ENCODE measurements at regions not wholly inside any gene's neighbourhood (a gene's known extent, or its start where the extent isn't known, plus 50 kb on each side); places are given as distances from the start of the nearest gene placed in this dataset.

DNA sequence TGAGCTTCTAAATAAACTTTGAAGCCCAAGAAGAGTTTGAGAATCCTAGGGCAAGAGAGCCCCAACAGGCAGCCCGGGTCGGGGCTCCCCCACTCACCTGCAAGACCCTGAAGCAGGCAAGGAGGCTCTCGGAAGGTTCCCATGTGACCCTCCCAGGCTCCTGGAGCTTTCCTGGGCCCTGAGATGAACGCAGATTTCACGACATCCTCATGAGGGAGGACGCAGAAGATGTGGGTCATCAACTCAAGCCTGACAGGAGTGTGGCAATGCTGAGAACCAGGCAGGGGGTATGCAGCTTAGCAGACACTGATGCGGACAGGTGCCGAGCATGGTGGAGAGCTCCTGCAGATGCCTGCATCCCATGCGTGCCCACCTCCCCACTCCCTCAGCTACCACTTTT lies 184.5 kb upstream of the SLC24A3 start:
- no peak for DNase-seq (ENCODE audit: low spot score)
- TF ChIP-seq, protein P1, sequence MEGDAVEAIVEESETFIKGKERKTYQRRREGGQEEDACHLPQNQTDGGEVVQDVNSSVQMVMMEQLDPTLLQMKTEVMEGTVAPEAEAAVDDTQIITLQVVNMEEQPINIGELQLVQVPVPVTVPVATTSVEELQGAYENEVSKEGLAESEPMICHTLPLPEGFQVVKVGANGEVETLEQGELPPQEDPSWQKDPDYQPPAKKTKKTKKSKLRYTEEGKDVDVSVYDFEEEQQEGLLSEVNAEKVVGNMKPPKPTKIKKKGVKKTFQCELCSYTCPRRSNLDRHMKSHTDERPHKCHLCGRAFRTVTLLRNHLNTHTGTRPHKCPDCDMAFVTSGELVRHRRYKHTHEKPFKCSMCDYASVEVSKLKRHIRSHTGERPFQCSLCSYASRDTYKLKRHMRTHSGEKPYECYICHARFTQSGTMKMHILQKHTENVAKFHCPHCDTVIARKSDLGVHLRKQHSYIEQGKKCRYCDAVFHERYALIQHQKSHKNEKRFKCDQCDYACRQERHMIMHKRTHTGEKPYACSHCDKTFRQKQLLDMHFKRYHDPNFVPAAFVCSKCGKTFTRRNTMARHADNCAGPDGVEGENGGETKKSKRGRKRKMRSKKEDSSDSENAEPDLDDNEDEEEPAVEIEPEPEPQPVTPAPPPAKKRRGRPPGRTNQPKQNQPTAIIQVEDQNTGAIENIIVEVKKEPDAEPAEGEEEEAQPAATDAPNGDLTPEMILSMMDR (IDR thresholded peaks at IDR 0.05; ENCODE audit: poor library complexity, severe bottlenecking): no peak
- H3K4me3 ChIP-seq (ENCODE audit: severe bottlenecking): no peak overlapping the region
- no peaks in the 10 kb centered on the region for H3K4me1 ChIP-seq (ENCODE audit: insufficient read depth, poor library complexity, severe bottlenecking)
- no peak for ATAC-seq (ENCODE audit: low read depth)
- H3K27me3 ChIP-seq (ENCODE audit: insufficient read depth, poor library complexity, severe bottlenecking): no peaks in the 10 kb centered on the region
- no peak overlapping the region for H3K27ac ChIP-seq (ENCODE audit: poor library complexity, severe bottlenecking)
- H3K36me3 ChIP-seq (ENCODE audit: low read depth): no peaks in the 10 kb centered on the region
- H3K9me3 ChIP-seq (ENCODE audit: severe bottlenecking): no peaks in the 10 kb centered on the region

- Histone ChIP-seq H3K27ac (ENCODE audit: poor library complexity, severe bottlenecking) (no peak overlapping the region), H3K4me3 (ENCODE audit: severe bottlenecking) (no peak overlapping the region), H3K9me3 (ENCODE audit: severe bottlenecking) (no peaks in the 10 kb centered on the region), H3K36me3 (ENCODE audit: low read depth) (no peaks in the 10 kb centered on the region), H3K27me3 (ENCODE audit: insufficient read depth, poor library complexity, severe bottlenecking) (peaks cover 17% of the 10 kb centered on the region), H3K4me1 (ENCODE audit: insufficient read depth, poor library complexity, severe bottlenecking) (no peaks in the 10 kb centered on the region)
- DNase-seq (ENCODE audit: low spot score) (no peak), ATAC-seq (ENCODE audit: low read depth) (no peak)
- TF ChIP-seq, protein P1 (IDR thresholded peaks at IDR 0.05; ENCODE audit: poor library complexity, severe bottlenecking): no peak
These were observed 170.7 kb upstream of the SLC24A3 start for GRCh38 chr20:19041787-19042186.

GRCh38 chr20:19045371-19045770 lies 167.1 kb upstream of the SLC24A3 start:
- H3K4me1 ChIP-seq (ENCODE audit: insufficient read depth, poor library complexity, severe bottlenecking): peaks cover 7% of the 10 kb centered on the region
- TF ChIP-seq, protein P1 (IDR thresholded peaks at IDR 0.05; ENCODE audit: poor library complexity, severe bottlenecking): no peak
- ATAC-seq (ENCODE audit: low read depth): no peak
- no peak for DNase-seq (ENCODE audit: low spot score)
- no peak overlapping the region for H3K4me3 ChIP-seq (ENCODE audit: severe bottlenecking)
- peaks cover 9% of the 10 kb centered on the region for H3K27me3 ChIP-seq (ENCODE audit: insufficient read depth, poor library complexity, severe bottlenecking)
- H3K9me3 ChIP-seq (ENCODE audit: severe bottlenecking): no peaks in the 10 kb centered on the region
- H3K36me3 ChIP-seq (ENCODE audit: low read depth): no peaks in the 10 kb centered on the region
- H3K27ac ChIP-seq (ENCODE audit: poor library complexity, severe bottlenecking): no peak overlapping the region

DNA sequence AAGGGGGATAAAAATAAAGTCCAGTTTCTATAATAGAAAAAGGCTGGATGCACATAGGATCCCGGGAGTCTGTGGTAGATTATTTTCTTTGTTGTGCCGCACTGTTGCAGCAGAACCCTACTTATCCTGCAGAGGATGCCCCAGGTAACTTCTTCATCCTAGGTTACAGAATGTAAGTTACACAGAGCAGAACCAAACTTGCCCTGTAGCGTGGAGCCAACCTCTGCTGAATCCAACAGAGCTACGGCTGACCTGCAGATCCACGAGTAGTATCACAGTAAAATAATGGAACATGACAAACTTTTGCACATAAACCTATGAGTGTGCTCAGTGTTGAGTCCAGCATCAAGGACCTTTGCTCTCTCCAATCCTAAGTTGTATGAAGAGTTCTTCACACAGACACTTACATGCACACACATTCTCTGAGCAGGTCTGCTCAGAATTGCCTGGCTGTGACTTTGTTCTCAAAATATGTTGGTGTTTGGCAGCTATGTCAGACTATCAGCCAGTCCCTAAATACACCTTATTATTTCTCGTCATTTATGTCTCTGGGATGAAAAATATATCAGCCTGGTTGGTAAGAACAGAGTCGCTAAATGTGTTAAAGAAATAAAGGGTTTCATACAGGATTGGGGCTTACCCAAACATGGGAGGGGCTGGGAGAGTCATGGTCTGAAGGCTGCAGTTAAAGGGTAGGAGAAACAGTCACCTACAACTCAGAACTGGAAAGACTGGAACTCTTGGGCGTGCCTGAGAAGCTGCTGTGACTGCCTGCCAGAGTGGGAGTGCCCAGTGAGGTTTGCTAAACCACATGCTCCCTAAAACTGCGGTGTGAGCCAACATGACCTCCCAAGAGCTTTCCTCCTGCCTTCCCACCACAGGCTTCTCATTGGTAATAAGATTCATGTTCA lies 165.1 kb upstream of the SLC24A3 start:
- no peak overlapping the region for H3K4me3 ChIP-seq (ENCODE audit: severe bottlenecking)
- peaks cover 7% of the 10 kb centered on the region for H3K4me1 ChIP-seq (ENCODE audit: insufficient read depth, poor library complexity, severe bottlenecking)
- TF ChIP-seq, protein P1 (IDR thresholded peaks at IDR 0.05; ENCODE audit: poor library complexity, severe bottlenecking): no peak
- peak; percentile 84 for ATAC-seq (ENCODE audit: low read depth)
- no peak overlapping the region for H3K27ac ChIP-seq (ENCODE audit: poor library complexity, severe bottlenecking)
- H3K27me3 ChIP-seq (ENCODE audit: insufficient read depth, poor library complexity, severe bottlenecking): no peaks in the 10 kb centered on the region
- no peaks in the 10 kb centered on the region for H3K36me3 ChIP-seq (ENCODE audit: low read depth)
- no peak for DNase-seq (ENCODE audit: low spot score)
- no peaks in the 10 kb centered on the region for H3K9me3 ChIP-seq (ENCODE audit: severe bottlenecking)

GRCh38 chr20:19047951-19048296 lies 164.5 kb upstream of the SLC24A3 start:
- ATAC-seq (ENCODE audit: low read depth) (peak; percentile 38), DNase-seq (ENCODE audit: low spot score) (no peak)
- TF ChIP-seq, protein P1 (IDR thresholded peaks at IDR 0.05; ENCODE audit: poor library complexity, severe bottlenecking): no peak
- Histone ChIP-seq H3K9me3 (ENCODE audit: severe bottlenecking) (no peaks in the 10 kb centered on the region), H3K4me1 (ENCODE audit: insufficient read depth, poor library complexity, severe bottlenecking) (peaks cover 7% of the 10 kb centered on the region), H3K27ac (ENCODE audit: poor library complexity, severe bottlenecking) (no peak overlapping the region), H3K4me3 (ENCODE audit: severe bottlenecking) (no peak overlapping the region), H3K27me3 (ENCODE audit: insufficient read depth, poor library complexity, severe bottlenecking) (no peaks in the 10 kb centered on the region), H3K36me3 (ENCODE audit: low read depth) (no peaks in the 10 kb centered on the region)
